Globus pallidus (tissue), 1 donor: ENCODE measurements at regions not wholly inside any gene's neighbourhood (a gene's known extent, or its start where the extent isn't known, plus 50 kb on each side); places are given as distances from the start of the nearest gene placed in this dataset.

Source experiments
- DNase-seq: peaks from one replicate; pipeline ENCODE4 v3.0.0-alpha.2; 2015; ENCODE audit warnings: low spot score

DNA sequence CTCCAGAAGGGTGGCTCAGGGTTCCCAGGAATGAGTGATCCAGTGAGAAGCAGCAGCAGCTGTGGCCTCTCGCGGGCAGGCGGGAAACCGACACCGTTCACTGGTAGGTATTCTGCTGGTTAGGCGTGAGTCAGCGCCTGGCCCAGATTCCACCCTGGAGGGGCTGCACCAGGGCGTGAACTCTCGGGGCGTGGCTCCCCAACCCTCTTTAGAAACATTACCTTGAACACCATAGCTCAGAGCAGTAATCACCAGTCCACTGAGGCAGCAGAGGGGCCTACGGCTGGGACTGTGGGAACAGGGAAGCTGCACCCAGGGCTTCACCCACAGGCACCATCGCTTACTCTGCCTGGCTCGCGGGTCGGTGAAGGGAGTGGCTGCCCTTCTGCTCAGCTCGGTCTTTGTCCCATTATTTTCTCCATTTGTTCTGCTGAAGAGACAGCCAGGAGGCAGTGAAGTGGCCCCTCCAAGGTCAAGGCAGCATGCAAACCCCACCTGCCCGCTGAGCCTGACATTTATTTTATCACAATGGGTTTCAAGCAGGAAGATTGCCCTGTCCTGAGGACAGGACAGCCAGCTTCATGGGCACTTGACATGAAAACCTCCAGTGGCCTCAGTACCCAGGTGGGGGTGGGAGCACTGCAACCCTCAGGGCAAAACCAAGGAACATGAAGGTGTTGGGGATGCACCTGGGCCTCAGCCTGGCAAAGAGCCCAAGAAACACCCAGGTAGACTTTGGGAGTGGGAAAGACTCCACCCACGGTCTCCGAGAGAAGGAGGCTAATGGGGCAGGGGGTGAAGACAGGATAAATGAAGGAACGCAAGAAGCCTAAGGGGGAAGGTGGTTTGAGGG lies 51.0 kb upstream of the CD93 start:
- DNase-seq, result no peak

DNA sequence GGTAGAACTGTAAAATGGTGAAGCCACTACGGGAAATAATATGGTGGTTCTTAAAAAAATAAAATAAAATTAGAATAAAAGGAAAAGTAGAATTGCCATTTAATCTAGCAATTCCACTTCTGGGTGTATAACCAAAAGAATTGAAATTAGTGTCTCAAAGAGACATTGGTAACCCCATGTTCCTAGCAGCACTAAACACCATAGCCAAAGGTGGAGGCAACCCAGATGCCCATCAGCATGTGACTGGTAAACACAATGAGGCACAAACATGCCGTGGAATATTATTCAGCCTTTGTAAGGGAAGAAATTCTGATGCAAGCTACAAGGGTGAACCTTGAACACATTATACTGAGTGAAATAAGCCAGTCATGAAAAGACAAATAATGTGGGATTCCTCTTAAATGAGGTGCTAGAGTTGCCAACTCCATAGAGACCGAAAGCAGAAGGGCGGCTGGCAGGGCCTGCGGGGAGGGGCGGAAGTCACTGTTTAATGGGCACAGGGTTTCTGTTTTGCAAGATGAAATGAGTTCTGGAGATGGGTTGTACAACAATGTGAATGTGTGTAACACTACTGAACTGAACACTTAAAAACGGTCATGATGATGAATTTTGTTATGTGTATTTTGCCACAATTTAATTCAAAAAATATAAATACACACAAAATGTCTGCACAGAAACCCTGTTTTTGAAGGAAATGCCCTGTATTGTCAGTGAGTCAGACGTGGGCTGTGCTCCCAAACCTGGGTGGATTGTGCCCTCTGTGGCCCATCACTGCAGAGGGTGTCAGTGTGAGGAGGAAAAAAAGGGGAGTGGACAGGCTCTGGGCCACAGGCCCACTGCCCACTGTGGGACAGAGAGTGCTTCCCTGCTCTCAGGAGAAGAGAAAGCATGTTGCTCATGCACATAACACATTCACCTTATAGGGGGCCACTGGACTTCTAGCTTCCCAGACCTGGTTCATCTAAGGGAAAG lies 49.6 kb upstream of the CD93 start:
- DNase-seq, result no peak
